Breast epithelium (tissue), 3 donors: ENCODE measurements at regions not wholly inside any gene's neighbourhood (a gene's known extent, or its start where the extent isn't known, plus 50 kb on each side); places are given as distances from the start of the nearest gene placed in this dataset.

ENCODE experiments used
- POLR2A ChIP-seq: fragments of 450-650 bp; IDR thresholded peaks from one replicate; pipeline ENCODE4 v1.6.1; 2016; ENCODE audit warnings: antibody characterized with exemption, mild to moderate bottlenecking, moderate library complexity
- TF ChIP-seq, protein P1 (sequence below), 3 donors: fragments of 450-650 bp; IDR thresholded peaks; one replicate each; pipeline ENCODE4 v1.5.1; 2016 to 2017; ENCODE audit warnings: antibody characterized with exemption in 3 of 3, mild to moderate bottlenecking in 3 of 3, moderate library complexity in 3 of 3

GRCh38 chr20:22819112-22819511, 216.0 kb upstream of the SSTR4 start:
- TF ChIP-seq, protein P1, sequence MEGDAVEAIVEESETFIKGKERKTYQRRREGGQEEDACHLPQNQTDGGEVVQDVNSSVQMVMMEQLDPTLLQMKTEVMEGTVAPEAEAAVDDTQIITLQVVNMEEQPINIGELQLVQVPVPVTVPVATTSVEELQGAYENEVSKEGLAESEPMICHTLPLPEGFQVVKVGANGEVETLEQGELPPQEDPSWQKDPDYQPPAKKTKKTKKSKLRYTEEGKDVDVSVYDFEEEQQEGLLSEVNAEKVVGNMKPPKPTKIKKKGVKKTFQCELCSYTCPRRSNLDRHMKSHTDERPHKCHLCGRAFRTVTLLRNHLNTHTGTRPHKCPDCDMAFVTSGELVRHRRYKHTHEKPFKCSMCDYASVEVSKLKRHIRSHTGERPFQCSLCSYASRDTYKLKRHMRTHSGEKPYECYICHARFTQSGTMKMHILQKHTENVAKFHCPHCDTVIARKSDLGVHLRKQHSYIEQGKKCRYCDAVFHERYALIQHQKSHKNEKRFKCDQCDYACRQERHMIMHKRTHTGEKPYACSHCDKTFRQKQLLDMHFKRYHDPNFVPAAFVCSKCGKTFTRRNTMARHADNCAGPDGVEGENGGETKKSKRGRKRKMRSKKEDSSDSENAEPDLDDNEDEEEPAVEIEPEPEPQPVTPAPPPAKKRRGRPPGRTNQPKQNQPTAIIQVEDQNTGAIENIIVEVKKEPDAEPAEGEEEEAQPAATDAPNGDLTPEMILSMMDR (IDR thresholded peaks at IDR 0.05): no peak
- TF ChIP-seq POLR2A: no peak
